Right lobe of liver (tissue), 6 donors: ENCODE measurements at regions not wholly inside any gene's neighbourhood (a gene's known extent, or its start where the extent isn't known, plus 50 kb on each side); places are given as distances from the start of the nearest gene placed in this dataset.

Experiments
- ATAC-seq, 4 donors: fragments of 200-7000 bp; cut with Tn5 transposase; one replicate each; pipeline ENCODE4 v1.9.1; 2020; ENCODE audit warnings: mild to moderate bottlenecking in 4 of 4, moderate library complexity in 4 of 4
- DNase-seq, 3 donors: peaks; one replicate each; pipeline ENCODE4 v3.0.0-alpha.2; 2020
- H3K27ac ChIP-seq, 3 donors: fragments of 200-600 bp; one replicate each; pipeline ENCODE4 v1.8.0; 2022
- H3K27me3 ChIP-seq, 2 donors: fragments of 200-600 bp; one replicate each; pipeline ENCODE4 v1.8.0; 2022
- H3K36me3 ChIP-seq, 4 donors: fragments of 200-600 bp; sonication (generic) in 1 of 4; one replicate each; pipeline versions ENCODE4 v1.5.1 to v1.8.0; 2017 to 2022; ENCODE audit warnings: control low read depth in 1 of 4
- H3K4me1 ChIP-seq, 4 donors: fragments of 200-600 bp; sonication (generic) in 1 of 4; one replicate each; pipeline versions ENCODE4 v1.5.1 to v1.8.0; 2017 to 2022; ENCODE audit warnings: control low read depth in 1 of 4
- H3K4me3 ChIP-seq, 3 donors: fragments of 200-600 bp; one replicate each; pipeline ENCODE4 v1.8.0; 2022
- H3K9me3 ChIP-seq, 4 donors: fragments of 200-600 bp; sonication (generic) in 1 of 4; one replicate each; pipeline versions ENCODE4 v1.5.1 to v1.8.0; 2017 to 2022; ENCODE audit warnings: control low read depth in 1 of 4
- POLR2A ChIP-seq: fragments of 450-650 bp; IDR thresholded peaks from one replicate; pipeline ENCODE4 v1.6.1; 2017; ENCODE audit warnings: antibody characterized with exemption, mild to moderate bottlenecking
- WGBS: methylation state at CpG from one replicate; pipeline ENCODE4 v1.1.6; 2018; ENCODE audit warnings: low coverage, low lambda C conversion rate; ENCODE audit not compliant: insufficient coverage; ENCODE audit errors: missing lambda C conversion rate; 5-methylcytosine and 5-hydroxymethylcytosine counted together
- intact Hi-C, 2 donors: fragments of 100-400 bp; cut with DNase I; formaldehyde crosslinking; loops; one replicate each; pipeline versions ENCODE4 v1.11.2 to v1.14.1; 2022
- TF ChIP-seq, protein P1 (sequence below), 4 donors: fragments of 200-600 bp in 3 of 4; fragments of 450-650 bp in 1 of 4; IDR thresholded peaks; one replicate each; pipeline versions ENCODE4 v1.5.1 to v1.8.0; 2016 to 2022; ENCODE audit warnings: antibody characterized with exemption in 4 of 4, mild to moderate bottlenecking in 2 of 4
- donor health status: DM: no; HTN: yes; CAD: no.
- donor health status: DM: no; HTN: no; CAD: no.
- donor health status: DM: no; HTN: no; CAD: no.
- donor health status: DM: no; HTN: yes; CAD: no.
- donor health status: DM: no; HTN: yes; CAD: no.

DNA sequence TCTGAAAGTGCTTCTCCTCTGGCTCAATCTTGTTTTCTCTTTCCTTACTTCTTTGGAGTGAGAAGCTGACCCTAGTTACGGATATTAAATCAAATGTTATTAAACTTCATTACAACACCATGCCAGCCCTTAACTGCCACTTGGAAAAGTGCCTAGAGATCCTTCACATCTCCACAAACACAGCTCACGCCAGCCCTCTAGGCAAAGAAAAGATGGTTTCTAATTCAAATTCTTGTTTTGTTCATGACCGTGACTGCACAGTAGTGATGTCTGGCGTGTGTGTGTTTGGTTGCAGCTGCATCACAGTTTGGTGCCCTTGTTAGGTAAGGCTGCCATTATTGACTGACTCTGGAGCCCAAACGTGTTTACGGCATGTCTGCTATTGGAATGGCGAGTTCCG is 113.0 kb downstream of the BEGAIN start:
- 93% methylated on average over 8 of the region's 8 CpGs for WGBS
- Histone ChIP-seq H3K4me1 (no peaks in the 10 kb centered on the region), H3K4me3 (no peak overlapping the region), H3K27me3 (no peaks in the 10 kb centered on the region), H3K36me3 (no peaks in the 10 kb centered on the region), H3K27ac (no peak overlapping the region), H3K9me3 (no peaks in the 10 kb centered on the region)
- ATAC-seq, result no peak
- TF ChIP-seq, protein P1, sequence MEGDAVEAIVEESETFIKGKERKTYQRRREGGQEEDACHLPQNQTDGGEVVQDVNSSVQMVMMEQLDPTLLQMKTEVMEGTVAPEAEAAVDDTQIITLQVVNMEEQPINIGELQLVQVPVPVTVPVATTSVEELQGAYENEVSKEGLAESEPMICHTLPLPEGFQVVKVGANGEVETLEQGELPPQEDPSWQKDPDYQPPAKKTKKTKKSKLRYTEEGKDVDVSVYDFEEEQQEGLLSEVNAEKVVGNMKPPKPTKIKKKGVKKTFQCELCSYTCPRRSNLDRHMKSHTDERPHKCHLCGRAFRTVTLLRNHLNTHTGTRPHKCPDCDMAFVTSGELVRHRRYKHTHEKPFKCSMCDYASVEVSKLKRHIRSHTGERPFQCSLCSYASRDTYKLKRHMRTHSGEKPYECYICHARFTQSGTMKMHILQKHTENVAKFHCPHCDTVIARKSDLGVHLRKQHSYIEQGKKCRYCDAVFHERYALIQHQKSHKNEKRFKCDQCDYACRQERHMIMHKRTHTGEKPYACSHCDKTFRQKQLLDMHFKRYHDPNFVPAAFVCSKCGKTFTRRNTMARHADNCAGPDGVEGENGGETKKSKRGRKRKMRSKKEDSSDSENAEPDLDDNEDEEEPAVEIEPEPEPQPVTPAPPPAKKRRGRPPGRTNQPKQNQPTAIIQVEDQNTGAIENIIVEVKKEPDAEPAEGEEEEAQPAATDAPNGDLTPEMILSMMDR (IDR thresholded peaks at IDR 0.05), result no peak
- no peak for TF ChIP-seq POLR2A
- intact Hi-C loops, result no loop called here
- no peak for DNase-seq

DNA sequence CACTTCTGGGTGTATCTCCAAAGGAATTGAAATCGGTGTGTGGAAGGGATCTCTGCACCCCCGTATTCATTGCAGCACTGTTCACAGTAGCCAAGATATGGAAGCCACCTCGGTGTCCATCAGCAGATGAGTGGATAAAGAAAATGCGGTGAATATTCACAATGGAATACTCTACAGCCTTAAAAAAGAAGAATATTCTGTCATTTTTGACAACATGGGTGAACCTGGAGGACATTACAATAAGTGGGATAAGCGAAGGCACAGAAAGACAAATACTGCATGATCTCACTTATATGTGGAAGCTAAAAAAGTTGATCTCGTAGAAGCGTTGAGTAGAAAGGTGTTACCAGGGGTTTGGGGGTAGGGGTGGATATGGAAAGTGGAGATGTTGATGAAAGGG is 111.9 kb downstream of the BEGAIN start:
- no peak for TF ChIP-seq POLR2A
- TF ChIP-seq, protein P1 (IDR thresholded peaks at IDR 0.05), result no peak
- Histone ChIP-seq H3K9me3 (no peaks in the 10 kb centered on the region), H3K27me3 (no peaks in the 10 kb centered on the region), H3K27ac (no peak overlapping the region), H3K36me3 (no peaks in the 10 kb centered on the region), H3K4me1 (no peaks in the 10 kb centered on the region), H3K4me3 (no peak overlapping the region)
- no peak for DNase-seq
- 95% methylated on average over 7 of the region's 7 CpGs for WGBS
- intact Hi-C loops, result no loop called here
- ATAC-seq, result no peak

DNA sequence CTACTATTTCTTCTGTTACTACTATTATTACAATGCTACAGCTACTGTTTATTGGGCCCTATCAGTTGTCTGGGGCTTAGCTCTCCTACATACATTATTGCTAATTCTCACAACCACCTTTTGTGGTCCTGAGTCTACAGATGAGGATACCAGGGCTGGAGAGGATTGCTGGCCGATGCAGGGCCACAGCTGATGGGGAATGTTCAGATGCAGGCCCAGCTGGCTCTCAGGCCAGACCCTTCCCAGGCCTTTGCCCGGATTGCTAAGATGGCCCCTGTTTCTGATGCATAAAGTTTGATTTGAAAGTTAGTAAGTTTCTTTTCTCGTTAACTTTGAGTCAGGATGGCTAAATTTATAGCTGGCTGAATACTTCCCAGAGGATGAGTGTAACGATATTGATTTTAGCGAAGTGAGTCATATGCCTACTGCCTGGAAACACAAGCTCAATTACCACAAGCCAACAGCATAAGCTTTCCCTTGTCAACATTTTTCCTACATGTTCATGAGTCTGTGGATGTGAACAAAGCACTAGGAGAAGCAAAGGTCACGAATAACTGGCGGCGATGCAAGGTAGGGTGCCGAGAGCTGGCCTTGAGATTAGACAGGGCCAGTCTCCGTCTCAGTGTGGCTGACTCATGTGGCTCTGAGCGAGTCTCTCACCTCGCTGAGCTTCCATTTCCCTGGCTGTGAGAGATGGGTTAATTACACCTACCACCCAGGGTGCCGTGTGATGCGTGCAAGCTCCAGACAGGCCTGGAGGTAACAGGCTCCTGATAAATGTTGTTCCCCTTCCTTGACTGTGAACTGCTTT is 111.0 kb downstream of the BEGAIN start:
- WGBS, result 78% methylated on average over 12 of the region's 14 CpGs
- peak in 3 of 4 donors; percentile 29 to 94 (median 75) for ATAC-seq
- Histone ChIP-seq H3K36me3 (no peaks in the 10 kb centered on the region), H3K9me3 (no peaks in the 10 kb centered on the region), H3K27ac (no peak overlapping the region), H3K27me3 (no peaks in the 10 kb centered on the region), H3K4me1 (no peaks in the 10 kb centered on the region), H3K4me3 (no peak overlapping the region)
- TF ChIP-seq POLR2A, result no peak
- TF ChIP-seq, protein P1 (IDR thresholded peaks at IDR 0.05), result no peak
- intact Hi-C loops, result no loop called here
- peak in 1 of 3 donors; percentile 54 for DNase-seq

DNA sequence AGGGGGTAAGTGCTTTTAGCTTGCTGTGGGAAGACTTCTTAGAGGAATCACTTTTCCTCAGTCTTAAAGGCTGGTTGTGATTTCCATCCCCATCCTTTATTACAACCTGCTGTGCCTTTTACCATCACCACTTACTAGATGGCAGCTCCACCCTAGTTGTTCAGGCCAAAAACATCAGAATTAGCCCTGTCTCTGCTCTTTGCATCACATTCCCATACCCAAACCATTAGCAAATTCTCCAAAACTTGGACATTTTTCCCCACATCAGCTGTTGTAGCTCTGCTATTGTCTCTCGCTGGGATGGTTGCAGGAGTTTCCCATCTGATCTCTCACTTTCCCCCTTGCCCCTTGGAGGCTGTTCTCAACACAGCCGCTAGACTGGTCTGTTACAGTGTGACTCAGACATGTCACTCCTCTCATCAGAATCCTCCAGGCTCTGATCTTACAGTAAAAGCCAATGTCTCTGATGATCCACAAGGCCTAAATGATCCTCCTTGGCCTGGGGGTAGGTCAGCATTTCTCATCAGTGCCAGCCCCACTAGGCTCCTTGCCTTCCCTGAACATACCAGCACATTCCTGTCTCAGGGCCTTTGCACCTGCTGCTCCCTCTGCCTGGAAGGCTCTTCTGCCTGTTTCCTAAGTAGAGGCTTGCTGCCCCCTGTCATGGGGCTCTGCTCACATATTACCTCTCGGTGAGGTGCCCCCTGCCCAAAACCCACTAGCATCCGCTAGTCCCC is 102.5 kb downstream of the BEGAIN start:
- no peaks in the 10 kb centered on the region for H3K9me3 ChIP-seq
- H3K27ac ChIP-seq, result no peak overlapping the region
- H3K36me3 ChIP-seq, result no peaks in the 10 kb centered on the region
- WGBS, result 96% methylated on average over 4 of the region's 4 CpGs
- H3K27me3 ChIP-seq, result no peaks in the 10 kb centered on the region
- intact Hi-C loops, result no loop called here
- TF ChIP-seq, protein P1 (IDR thresholded peaks at IDR 0.05), result no peak
- no peak for TF ChIP-seq POLR2A
- H3K4me3 ChIP-seq, result no peak overlapping the region
- DNase-seq, result no peak
- no peak for ATAC-seq
- H3K4me1 ChIP-seq, result no peaks in the 10 kb centered on the region
